ENCODE measurements at regions not wholly inside any gene's neighbourhood (a gene's known extent, or its start where the extent isn't known, plus 50 kb on each side); places are given as distances from the start of the nearest gene placed in this dataset.

GRCh38 chr14:28902930-28903329, 136.3 kb downstream of the FOXG1 start:
- Mint-ChIP-seq H3K36me3 (no peaks in the 10 kb centered on the region), H3K9me3 (peaks cover 2 to 27% (median 12%) of the 10 kb centered on the region in 8 donors), H3K4me3 (no peak overlapping the region), H3K4me1 (no peaks in the 10 kb centered on the region), H3K27ac (no peak overlapping the region), H3K27me3 (no peaks in the 10 kb centered on the region)
- Histone ChIP-seq H3K4me3 (ENCODE audit: low read length in 2 of 2) (no peak overlapping the region), H3K27ac (ENCODE audit: low read depth, low read length) (no peak overlapping the region), H3K9me3 (ENCODE audit: control insufficient read depth in 1 of 2, low read length in 2 of 2) (no peaks in the 10 kb centered on the region), H3K36me3 (ENCODE audit: insufficient read depth, low read length) (no peaks in the 10 kb centered on the region), H3K4me1 (ENCODE audit: insufficient read depth, low read length) (no peaks in the 10 kb centered on the region), H3K27me3 (ENCODE audit: insufficient read depth, low read length) (no peaks in the 10 kb centered on the region)
- intact Hi-C loops (cut with micrococcal nuclease) = no loop called here
- ChIA-PET CTCF (ENCODE audit: partially characterized antibody) (no interaction called here), POLR2A (ENCODE audit: partially characterized antibody) (no interaction called here)
- no peak for DNase-seq

- H3K27me3 Mint-ChIP-seq = no peaks in the 10 kb centered on the region
- no peak overlapping the region for H3K4me3 Mint-ChIP-seq
- Histone ChIP-seq H3K9me3 (ENCODE audit: control insufficient read depth in 1 of 2, low read length in 2 of 2) (no peaks in the 10 kb centered on the region), H3K36me3 (ENCODE audit: insufficient read depth, low read length) (no peaks in the 10 kb centered on the region), H3K4me3 (ENCODE audit: low read length in 2 of 2) (no peak overlapping the region), H3K4me1 (ENCODE audit: insufficient read depth, low read length) (no peaks in the 10 kb centered on the region), H3K27me3 (ENCODE audit: insufficient read depth, low read length) (no peaks in the 10 kb centered on the region), H3K27ac (ENCODE audit: low read depth, low read length) (no peak overlapping the region)
- H3K4me1 Mint-ChIP-seq = no peaks in the 10 kb centered on the region
- H3K27ac Mint-ChIP-seq = no peak overlapping the region
- POLR2A ChIA-PET (ENCODE audit: partially characterized antibody) = no interaction called here
- no peak for DNase-seq
- H3K9me3 Mint-ChIP-seq = peaks cover 3 to 34% (median 21%) of the 10 kb centered on the region in 8 donors
- CTCF ChIA-PET (ENCODE audit: partially characterized antibody) = no interaction called here
- no peaks in the 10 kb centered on the region for H3K36me3 Mint-ChIP-seq
- intact Hi-C loops (cut with micrococcal nuclease) = no loop called here
Measured at GRCh38 chr14:28911521-28911920, 144.9 kb downstream of the FOXG1 start.

DNA sequence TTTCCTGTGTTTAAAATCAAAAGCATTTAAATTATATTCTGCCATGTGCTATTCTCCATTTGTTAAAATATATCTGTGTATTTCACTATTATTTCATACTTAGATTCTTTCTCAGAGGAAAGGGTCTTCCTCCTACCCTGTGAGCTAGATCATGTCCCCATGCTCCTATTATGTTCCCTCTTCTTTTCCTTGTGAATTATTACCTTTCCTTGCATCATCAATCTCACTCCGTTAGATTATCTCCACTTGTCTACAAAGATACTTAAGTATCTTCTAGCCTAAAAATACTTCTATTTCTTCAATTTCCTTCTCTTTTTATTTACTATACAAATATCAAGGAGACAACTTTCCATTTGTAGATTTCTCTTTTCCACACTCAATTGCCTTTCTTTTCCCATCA, 146.5 kb downstream of the FOXG1 start:
- Histone ChIP-seq H3K9me3 (ENCODE audit: control insufficient read depth in 1 of 2, low read length in 2 of 2) (no peaks in the 10 kb centered on the region), H3K27ac (ENCODE audit: low read depth, low read length) (no peak overlapping the region), H3K27me3 (ENCODE audit: insufficient read depth, low read length) (no peaks in the 10 kb centered on the region), H3K36me3 (ENCODE audit: insufficient read depth, low read length) (no peaks in the 10 kb centered on the region), H3K4me3 (ENCODE audit: low read length in 2 of 2) (no peak overlapping the region), H3K4me1 (ENCODE audit: insufficient read depth, low read length) (no peaks in the 10 kb centered on the region)
- H3K27me3 Mint-ChIP-seq = no peaks in the 10 kb centered on the region
- peaks cover 3 to 33% (median 18%) of the 10 kb centered on the region in 8 donors for H3K9me3 Mint-ChIP-seq
- ChIA-PET POLR2A (ENCODE audit: partially characterized antibody) (no interaction called here), CTCF (ENCODE audit: partially characterized antibody) (no interaction called here)
- H3K27ac Mint-ChIP-seq = no peak overlapping the region
- no peak for DNase-seq
- no peak overlapping the region for H3K4me3 Mint-ChIP-seq
- H3K4me1 Mint-ChIP-seq = no peaks in the 10 kb centered on the region
- H3K36me3 Mint-ChIP-seq = no peaks in the 10 kb centered on the region
- intact Hi-C loops (cut with micrococcal nuclease) = no loop called here

- H3K9me3 Mint-ChIP-seq = peaks cover 2 to 13% (median 6%) of the 10 kb centered on the region in 8 donors
- Histone ChIP-seq H3K27me3 (ENCODE audit: insufficient read depth, low read length) (no peaks in the 10 kb centered on the region), H3K27ac (ENCODE audit: low read depth, low read length) (no peak overlapping the region), H3K4me3 (ENCODE audit: low read length in 2 of 2) (no peak overlapping the region), H3K9me3 (ENCODE audit: control insufficient read depth in 1 of 2, low read length in 2 of 2) (no peaks in the 10 kb centered on the region), H3K36me3 (ENCODE audit: insufficient read depth, low read length) (no peaks in the 10 kb centered on the region), H3K4me1 (ENCODE audit: insufficient read depth, low read length) (no peaks in the 10 kb centered on the region)
- DNase-seq = no peak
- intact Hi-C loops (cut with micrococcal nuclease) = no loop called here
- no peak overlapping the region for H3K27ac Mint-ChIP-seq
- H3K4me1 Mint-ChIP-seq = no peaks in the 10 kb centered on the region
- ChIA-PET CTCF (ENCODE audit: partially characterized antibody) (no interaction called here), POLR2A (ENCODE audit: partially characterized antibody) (no interaction called here)
- no peaks in the 10 kb centered on the region for H3K36me3 Mint-ChIP-seq
- H3K4me3 Mint-ChIP-seq = no peak overlapping the region
- H3K27me3 Mint-ChIP-seq = no peaks in the 10 kb centered on the region
Measured at GRCh38 chr14:28926122-28926521, 159.5 kb downstream of the FOXG1 start.

GRCh38 chr14:28931999-28932398, 165.4 kb downstream of the FOXG1 start:
- DNase-seq = no peak
- Histone ChIP-seq H3K27me3 (ENCODE audit: insufficient read depth, low read length) (no peaks in the 10 kb centered on the region), H3K9me3 (ENCODE audit: control insufficient read depth in 1 of 2, low read length in 2 of 2) (no peaks in the 10 kb centered on the region), H3K4me1 (ENCODE audit: insufficient read depth, low read length) (no peaks in the 10 kb centered on the region), H3K27ac (ENCODE audit: low read depth, low read length) (no peak overlapping the region), H3K36me3 (ENCODE audit: insufficient read depth, low read length) (no peaks in the 10 kb centered on the region), H3K4me3 (ENCODE audit: low read length in 2 of 2) (no peak overlapping the region)
- POLR2A ChIA-PET (ENCODE audit: partially characterized antibody) = no interaction called here
- Mint-ChIP-seq H3K4me1 (no peaks in the 10 kb centered on the region), H3K36me3 (no peaks in the 10 kb centered on the region), H3K9me3 (peaks cover 8 to 29% (median 18%) of the 10 kb centered on the region in 8 donors), H3K27me3 (no peaks in the 10 kb centered on the region), H3K27ac (no peak overlapping the region), H3K4me3 (no peak overlapping the region)
- CTCF ChIA-PET (ENCODE audit: partially characterized antibody) = no interaction called here
- intact Hi-C loops (cut with micrococcal nuclease) = no loop called here

DNA sequence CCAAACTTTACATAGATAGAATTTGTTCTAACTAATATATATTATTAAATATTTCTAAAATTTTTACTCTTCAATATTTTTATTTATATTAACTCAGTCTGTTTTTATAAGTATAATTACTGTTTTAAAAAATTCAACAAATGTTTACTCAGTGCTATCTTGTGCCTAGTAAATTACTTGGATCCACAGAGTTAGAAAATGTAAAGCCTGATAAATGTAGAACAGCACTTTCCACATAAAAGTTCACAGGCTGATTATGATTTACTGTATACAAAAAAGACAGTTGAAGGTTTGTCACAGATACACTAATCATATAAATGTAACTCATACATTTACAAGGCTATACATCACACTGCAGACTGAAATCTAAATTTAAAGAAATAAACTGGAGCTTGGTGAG, 170.0 kb downstream of the FOXG1 start:
- Mint-ChIP-seq H3K4me1 (no peaks in the 10 kb centered on the region), H3K27ac (no peak overlapping the region), H3K27me3 (no peaks in the 10 kb centered on the region), H3K36me3 (no peaks in the 10 kb centered on the region), H3K9me3 (peaks cover 3 to 33% (median 19%) of the 10 kb centered on the region in 8 donors), H3K4me3 (no peak overlapping the region)
- H3K27me3 ChIP-seq (ENCODE audit: insufficient read depth, low read length) = no peaks in the 10 kb centered on the region
- no peak for DNase-seq
- intact Hi-C loops (cut with micrococcal nuclease) = no loop called here
- no peaks in the 10 kb centered on the region for H3K36me3 ChIP-seq (ENCODE audit: insufficient read depth, low read length)
- H3K4me1 ChIP-seq (ENCODE audit: insufficient read depth, low read length) = no peaks in the 10 kb centered on the region
- no peak overlapping the region for H3K27ac ChIP-seq (ENCODE audit: low read depth, low read length)
- ChIA-PET POLR2A (ENCODE audit: partially characterized antibody) (no interaction called here), CTCF (ENCODE audit: partially characterized antibody) (no interaction called here)
- peaks cover 0 to 2% of the 10 kb centered on the region in 2 donors for H3K9me3 ChIP-seq (ENCODE audit: control insufficient read depth in 1 of 2, low read length in 2 of 2)
- H3K4me3 ChIP-seq (ENCODE audit: low read length in 2 of 2) = no peak overlapping the region

- POLR2A ChIA-PET (ENCODE audit: partially characterized antibody) = no interaction called here
- H3K4me3 ChIP-seq (ENCODE audit: low read length in 2 of 2) = no peak overlapping the region
- H3K4me1 Mint-ChIP-seq = no peaks in the 10 kb centered on the region
- H3K27ac Mint-ChIP-seq = no peak overlapping the region
- peaks cover 3 to 4% of the 10 kb centered on the region in 2 donors for H3K9me3 ChIP-seq (ENCODE audit: control insufficient read depth in 1 of 2, low read length in 2 of 2)
- intact Hi-C loops (cut with micrococcal nuclease) = no loop called here
- H3K27ac ChIP-seq (ENCODE audit: low read depth, low read length) = no peak overlapping the region
- peaks cover 0 to 14% (median 7%) of the 10 kb centered on the region in 8 donors for H3K9me3 Mint-ChIP-seq
- no peaks in the 10 kb centered on the region for H3K36me3 ChIP-seq (ENCODE audit: insufficient read depth, low read length)
- DNase-seq = no peak
- H3K4me1 ChIP-seq (ENCODE audit: insufficient read depth, low read length) = no peaks in the 10 kb centered on the region
- H3K36me3 Mint-ChIP-seq = no peaks in the 10 kb centered on the region
- H3K27me3 ChIP-seq (ENCODE audit: insufficient read depth, low read length) = no peaks in the 10 kb centered on the region
- H3K4me3 Mint-ChIP-seq = no peak overlapping the region
- no peaks in the 10 kb centered on the region for H3K27me3 Mint-ChIP-seq
- CTCF ChIA-PET (ENCODE audit: partially characterized antibody) = no interaction called here
Measured at GRCh38 chr14:28941758-28942157, 175.2 kb downstream of the FOXG1 start.

DNA sequence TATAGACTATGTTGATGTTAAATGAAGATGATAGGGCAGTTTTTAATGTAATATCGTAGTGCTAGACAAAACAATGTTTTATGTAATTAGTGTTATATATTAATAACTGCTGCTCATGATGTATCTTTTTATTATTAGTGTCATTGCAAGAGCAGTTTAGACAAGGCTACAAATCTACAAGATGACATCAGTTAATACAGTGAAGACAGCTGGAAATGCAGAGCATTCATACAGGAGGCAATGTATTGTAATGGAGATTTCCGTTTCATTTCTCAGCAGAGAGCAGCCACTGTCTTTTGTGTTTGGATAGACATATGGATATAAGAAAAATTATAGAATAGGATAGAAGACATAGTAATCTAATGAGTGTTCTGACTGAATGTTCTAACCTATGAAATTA, 178.0 kb downstream of the FOXG1 start:
- POLR2A ChIA-PET (ENCODE audit: partially characterized antibody) = no interaction called here
- CTCF ChIA-PET (ENCODE audit: partially characterized antibody) = no interaction called here
- intact Hi-C loops (cut with micrococcal nuclease) = no loop called here
- Mint-ChIP-seq H3K4me1 (no peaks in the 10 kb centered on the region), H3K27ac (no peak overlapping the region), H3K9me3 (peaks cover 0 to 18% (median 12%) of the 10 kb centered on the region in 8 donors), H3K4me3 (no peak overlapping the region), H3K36me3 (no peaks in the 10 kb centered on the region), H3K27me3 (no peaks in the 10 kb centered on the region)
- H3K9me3 ChIP-seq (ENCODE audit: control insufficient read depth in 1 of 2, low read length in 2 of 2) = peaks cover 3 to 4% of the 10 kb centered on the region in 2 donors
- H3K27me3 ChIP-seq (ENCODE audit: insufficient read depth, low read length) = no peaks in the 10 kb centered on the region
- H3K4me1 ChIP-seq (ENCODE audit: insufficient read depth, low read length) = no peaks in the 10 kb centered on the region
- no peak for DNase-seq
- no peaks in the 10 kb centered on the region for H3K36me3 ChIP-seq (ENCODE audit: insufficient read depth, low read length)
- no peak overlapping the region for H3K27ac ChIP-seq (ENCODE audit: low read depth, low read length)
- no peak overlapping the region for H3K4me3 ChIP-seq (ENCODE audit: low read length in 2 of 2)

All from CD4-positive, alpha-beta memory T cell (primary cell).